Loucy (cell line): ENCODE measurements at regions not wholly inside any gene's neighbourhood (a gene's known extent, or its start where the extent isn't known, plus 50 kb on each side); places are given as distances from the start of the nearest gene placed in this dataset.

Experiments used
- H2AFZ ChIP-seq: fragments of 200-600 bp; sonication (generic); 2 replicates; pipeline ENCODE4 v1.6.0; 2016; ENCODE audit warnings: antibody characterized with exemption, mild to moderate bottlenecking, low read length, moderate library complexity
- H3F3A ChIP-seq: fragments of 200-600 bp; 2 replicates; pipeline ENCODE4 v1.6.0; 2016; ENCODE audit warnings: antibody characterized with exemption, low read depth, mild to moderate bottlenecking
- H3K27me3 ChIP-seq: fragments of 200-600 bp; sonication (generic); 2 replicates; pipeline ENCODE4 v1.6.1; 2014; ENCODE audit warnings: low read length, mild to moderate bottlenecking; ENCODE audit not compliant: insufficient read depth, poor library complexity, severe bottlenecking
- H3K36me3 ChIP-seq: fragments of 200-600 bp; sonication (generic); 2 replicates; pipeline ENCODE4 v1.6.1; 2016; ENCODE audit warnings: low read length; ENCODE audit not compliant: insufficient read depth
- H3K4me1 ChIP-seq: fragments of 200-600 bp; sonication (generic); 2 replicates; pipeline ENCODE4 v1.5.1; 2014; ENCODE audit warnings: low read length, mild to moderate bottlenecking; ENCODE audit not compliant: insufficient read depth, poor library complexity, severe bottlenecking
- H3K4me2 ChIP-seq: fragments of 200-600 bp; sonication (generic); 2 replicates; pipeline ENCODE4 v1.6.0; 2014; ENCODE audit warnings: antibody characterized with exemption, low read length, low read depth, mild to moderate bottlenecking; ENCODE audit not compliant: poor library complexity, severe bottlenecking
- H3K4me3 ChIP-seq: fragments of 200-600 bp; sonication (generic); 2 replicates; pipeline ENCODE4 v1.5.1; 2014; ENCODE audit warnings: low read length, mild to moderate bottlenecking, mixed read lengths; ENCODE audit not compliant: poor library complexity, severe bottlenecking
- H3K79me2 ChIP-seq: fragments of 200-600 bp; sonication (generic); 2 replicates; pipeline ENCODE4 v1.6.1; 2014; ENCODE audit warnings: low read length; ENCODE audit not compliant: insufficient read depth
- H3K9ac ChIP-seq: fragments of 200-600 bp; sonication (generic); 2 replicates; pipeline ENCODE4 v1.6.0; 2014; ENCODE audit warnings: mild to moderate bottlenecking, low read depth, low read length, moderate library complexity; ENCODE audit not compliant: poor library complexity, severe bottlenecking
- H3K9me2 ChIP-seq: fragments of 200-600 bp; sonication (generic); replicated peaks from 2 replicates; pipeline ENCODE4 v1.6.1; 2016; ENCODE audit warnings: low read depth, low read length, mixed read lengths
- H3K9me3 ChIP-seq: fragments of 200-600 bp; sonication (generic); 2 replicates; pipeline ENCODE4 v1.6.1; 2014; ENCODE audit warnings: mild to moderate bottlenecking, antibody characterized with exemption, low read length, low read depth; ENCODE audit not compliant: insufficient read depth
- H4K20me1 ChIP-seq: fragments of 200-600 bp; sonication (generic); 2 replicates; pipeline ENCODE4 v1.6.0; 2014; ENCODE audit warnings: antibody characterized with exemption, low read length, mild to moderate bottlenecking; ENCODE audit not compliant: insufficient read depth, poor library complexity, severe bottlenecking
- EZH2phosphoT487 ChIP-seq: fragments of 200-600 bp; IDR thresholded peaks from 2 replicates; pipeline ENCODE4 v1.6.1; 2018; ENCODE audit warnings: antibody characterized with exemption, mild to moderate bottlenecking, moderate library complexity, borderline replicate concordance
- TF ChIP-seq, protein P1 (sequence below): fragments of 200-600 bp; sonication (generic); conservative IDR thresholded peaks from 2 replicates; pipeline ENCODE4 v1.5.1; 2014; ENCODE audit warnings: mild to moderate bottlenecking, antibody characterized with exemption, low read length

DNA sequence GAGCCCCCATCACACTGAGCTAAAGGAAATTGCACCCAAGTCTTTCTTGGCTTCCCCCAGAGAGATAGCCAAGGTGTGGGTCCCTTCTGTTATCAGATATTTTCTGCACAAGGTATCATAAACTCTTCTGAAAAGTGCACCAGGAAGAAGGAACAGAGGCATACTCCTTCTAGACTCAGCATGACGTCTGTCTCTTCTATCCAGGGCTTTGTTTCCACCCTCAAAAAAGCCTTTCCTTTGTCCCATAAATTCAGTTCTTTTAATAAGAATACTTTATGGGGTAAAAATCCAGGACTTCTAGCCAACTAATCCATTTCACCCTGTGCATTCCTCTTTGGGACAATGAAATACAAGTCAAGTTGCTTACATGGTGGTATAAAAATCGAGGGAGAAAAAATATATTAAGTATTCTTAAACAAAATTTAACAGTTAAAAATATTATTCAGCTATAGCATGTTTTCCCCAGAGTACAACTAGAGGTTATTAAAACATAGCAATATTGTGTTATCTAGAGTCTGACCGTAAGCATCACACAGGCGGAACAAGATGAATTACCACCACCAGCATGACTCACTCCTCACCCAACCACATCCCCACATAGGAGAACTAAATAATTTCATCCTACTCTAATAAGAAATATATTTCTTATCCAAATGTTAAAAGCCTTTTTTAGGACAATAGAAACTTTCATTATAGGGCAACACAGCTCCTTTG lies 79.9 kb upstream of the GPC6 start:
- H2AFZ ChIP-seq = no peak overlapping the region
- H3K27me3 ChIP-seq = no peaks in the 10 kb centered on the region
- H3K4me2 ChIP-seq = no peak overlapping the region
- no peak overlapping the region for H3K4me3 ChIP-seq
- H3K9me2 ChIP-seq = no peaks in the 10 kb centered on the region
- H3K9me3 ChIP-seq = no peaks in the 10 kb centered on the region
- H3K79me2 ChIP-seq = no peaks in the 10 kb centered on the region
- H3K4me1 ChIP-seq = no peaks in the 10 kb centered on the region
- no peaks in the 10 kb centered on the region for H3F3A ChIP-seq
- H3K36me3 ChIP-seq = no peaks in the 10 kb centered on the region
- no peaks in the 10 kb centered on the region for H4K20me1 ChIP-seq
- no peak overlapping the region for H3K9ac ChIP-seq
- TF ChIP-seq, protein P1, sequence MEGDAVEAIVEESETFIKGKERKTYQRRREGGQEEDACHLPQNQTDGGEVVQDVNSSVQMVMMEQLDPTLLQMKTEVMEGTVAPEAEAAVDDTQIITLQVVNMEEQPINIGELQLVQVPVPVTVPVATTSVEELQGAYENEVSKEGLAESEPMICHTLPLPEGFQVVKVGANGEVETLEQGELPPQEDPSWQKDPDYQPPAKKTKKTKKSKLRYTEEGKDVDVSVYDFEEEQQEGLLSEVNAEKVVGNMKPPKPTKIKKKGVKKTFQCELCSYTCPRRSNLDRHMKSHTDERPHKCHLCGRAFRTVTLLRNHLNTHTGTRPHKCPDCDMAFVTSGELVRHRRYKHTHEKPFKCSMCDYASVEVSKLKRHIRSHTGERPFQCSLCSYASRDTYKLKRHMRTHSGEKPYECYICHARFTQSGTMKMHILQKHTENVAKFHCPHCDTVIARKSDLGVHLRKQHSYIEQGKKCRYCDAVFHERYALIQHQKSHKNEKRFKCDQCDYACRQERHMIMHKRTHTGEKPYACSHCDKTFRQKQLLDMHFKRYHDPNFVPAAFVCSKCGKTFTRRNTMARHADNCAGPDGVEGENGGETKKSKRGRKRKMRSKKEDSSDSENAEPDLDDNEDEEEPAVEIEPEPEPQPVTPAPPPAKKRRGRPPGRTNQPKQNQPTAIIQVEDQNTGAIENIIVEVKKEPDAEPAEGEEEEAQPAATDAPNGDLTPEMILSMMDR = no peak
- TF ChIP-seq EZH2phosphoT487 = no peak

DNA sequence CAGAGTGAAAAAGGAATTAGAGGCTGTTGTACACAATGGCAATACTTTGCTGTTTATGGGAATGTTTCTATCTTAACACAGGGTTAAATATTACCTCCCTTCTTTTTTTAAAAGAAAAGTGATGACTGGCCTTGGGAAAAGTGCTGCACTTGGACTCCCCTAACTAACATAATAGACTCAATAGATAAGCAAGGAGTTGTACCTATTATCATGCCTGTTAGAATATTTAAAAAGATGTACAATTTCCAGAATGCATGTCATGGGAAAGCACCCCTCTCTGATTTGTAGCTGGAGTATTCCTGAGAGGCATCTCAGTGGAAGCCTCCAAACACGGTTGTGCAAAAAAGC lies 79.3 kb upstream of the GPC6 start:
- no peaks in the 10 kb centered on the region for H3F3A ChIP-seq
- no peak overlapping the region for H2AFZ ChIP-seq
- no peaks in the 10 kb centered on the region for H4K20me1 ChIP-seq
- TF ChIP-seq, protein P1 = no peak
- no peak for TF ChIP-seq EZH2phosphoT487
- H3K36me3 ChIP-seq = no peaks in the 10 kb centered on the region
- no peak overlapping the region for H3K4me3 ChIP-seq
- H3K9ac ChIP-seq = no peak overlapping the region
- H3K4me1 ChIP-seq = no peaks in the 10 kb centered on the region
- no peaks in the 10 kb centered on the region for H3K79me2 ChIP-seq
- H3K9me3 ChIP-seq = no peaks in the 10 kb centered on the region
- no peaks in the 10 kb centered on the region for H3K27me3 ChIP-seq
- H3K9me2 ChIP-seq = no peaks in the 10 kb centered on the region
- no peak overlapping the region for H3K4me2 ChIP-seq

DNA sequence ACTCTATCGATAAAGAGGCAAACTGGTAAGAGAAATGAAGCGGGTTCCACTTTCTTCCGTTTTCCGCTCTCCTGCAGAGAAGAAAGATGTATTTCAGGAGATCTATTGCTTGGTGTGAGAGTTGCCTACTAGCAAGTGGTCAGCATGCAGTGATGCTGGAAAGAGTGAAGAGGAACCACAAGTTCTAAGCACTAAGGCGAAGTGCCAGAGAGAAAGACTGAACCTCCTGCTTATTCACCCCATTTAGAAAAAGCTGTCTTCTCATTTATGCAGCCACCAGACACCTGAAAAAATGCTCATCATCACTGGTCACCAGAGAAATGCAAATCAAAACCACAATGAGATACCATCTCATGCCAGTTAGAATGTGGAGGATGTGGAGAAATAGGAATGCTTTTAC lies 78.7 kb upstream of the GPC6 start:
- Histone ChIP-seq H3K9ac (no peak overlapping the region), H3K79me2 (no peaks in the 10 kb centered on the region), H2AFZ (no peak overlapping the region), H3K4me3 (no peak overlapping the region), H3K9me3 (no peaks in the 10 kb centered on the region), H4K20me1 (no peaks in the 10 kb centered on the region), H3K9me2 (no peaks in the 10 kb centered on the region), H3K4me1 (no peaks in the 10 kb centered on the region), H3K4me2 (no peak overlapping the region), H3F3A (no peaks in the 10 kb centered on the region), H3K36me3 (no peaks in the 10 kb centered on the region), H3K27me3 (no peaks in the 10 kb centered on the region)
- TF ChIP-seq, protein P1 = no peak
- no peak for TF ChIP-seq EZH2phosphoT487
